ENCODE measurements at regions not wholly inside any gene's neighbourhood (a gene's known extent, or its start where the extent isn't known, plus 50 kb on each side); places are given as distances from the start of the nearest gene placed in this dataset.
"Not testable (repeated sequence)": the region's sequence is repeated elsewhere in the genome, so short reads cannot be mapped to it uniquely, and the experiment has no call there.

- Histone ChIP-seq H3K9me3 (no peaks in the 10 kb centered on the region), H3K36me3 (no peaks in the 10 kb centered on the region), H3K27ac (no peak overlapping the region), H3K4me1 (no peaks in the 10 kb centered on the region), H3K4me3 (no peak overlapping the region), H3K27me3 (no peaks in the 10 kb centered on the region)
- TF ChIP-seq, protein P1, sequence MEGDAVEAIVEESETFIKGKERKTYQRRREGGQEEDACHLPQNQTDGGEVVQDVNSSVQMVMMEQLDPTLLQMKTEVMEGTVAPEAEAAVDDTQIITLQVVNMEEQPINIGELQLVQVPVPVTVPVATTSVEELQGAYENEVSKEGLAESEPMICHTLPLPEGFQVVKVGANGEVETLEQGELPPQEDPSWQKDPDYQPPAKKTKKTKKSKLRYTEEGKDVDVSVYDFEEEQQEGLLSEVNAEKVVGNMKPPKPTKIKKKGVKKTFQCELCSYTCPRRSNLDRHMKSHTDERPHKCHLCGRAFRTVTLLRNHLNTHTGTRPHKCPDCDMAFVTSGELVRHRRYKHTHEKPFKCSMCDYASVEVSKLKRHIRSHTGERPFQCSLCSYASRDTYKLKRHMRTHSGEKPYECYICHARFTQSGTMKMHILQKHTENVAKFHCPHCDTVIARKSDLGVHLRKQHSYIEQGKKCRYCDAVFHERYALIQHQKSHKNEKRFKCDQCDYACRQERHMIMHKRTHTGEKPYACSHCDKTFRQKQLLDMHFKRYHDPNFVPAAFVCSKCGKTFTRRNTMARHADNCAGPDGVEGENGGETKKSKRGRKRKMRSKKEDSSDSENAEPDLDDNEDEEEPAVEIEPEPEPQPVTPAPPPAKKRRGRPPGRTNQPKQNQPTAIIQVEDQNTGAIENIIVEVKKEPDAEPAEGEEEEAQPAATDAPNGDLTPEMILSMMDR (IDR thresholded peaks at IDR 0.05) = no peak
- DNase-seq (ENCODE audit: low spot score in 2 of 2) = no peak
- intact Hi-C loops (cut with DNase I) = no loop called here
Observed at GRCh38 chr14:38004610-38004879, 203.2 kb upstream of the SSTR1 start.

GRCh38 chr14:38011156-38011555, 196.5 kb upstream of the SSTR1 start:
- peaks cover 5 to 12% of the 10 kb centered on the region in 2 donors for H3K9me3 ChIP-seq
- H3K27me3 ChIP-seq; H3K27ac ChIP-seq; DNase-seq (ENCODE audit: low spot score in 2 of 2); H3K4me1 ChIP-seq; intact Hi-C loops (cut with DNase I); H3K4me3 ChIP-seq; H3K36me3 ChIP-seq: not testable (repeated sequence)

DNA sequence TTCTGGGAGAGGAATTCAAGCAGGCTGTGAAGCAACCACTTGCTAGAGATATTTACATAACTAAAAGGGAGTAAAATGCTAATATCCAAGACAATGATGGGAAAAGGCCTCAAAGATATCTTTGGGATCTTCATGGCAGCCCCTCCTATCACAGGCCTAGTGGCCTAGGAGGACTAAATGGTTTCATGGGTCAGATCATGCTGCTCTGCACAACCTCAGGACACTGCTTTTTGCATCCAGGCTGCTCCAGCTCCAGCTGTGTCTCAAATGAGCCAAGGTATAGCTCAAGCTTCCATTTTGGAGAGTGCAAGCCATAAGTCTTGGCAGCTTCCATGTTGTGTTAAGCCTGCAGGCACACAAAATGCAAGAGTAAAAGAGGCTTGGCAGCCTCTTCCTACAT, 195.6 kb upstream of the SSTR1 start:
- Histone ChIP-seq H3K9me3 (peaks cover 5 to 12% of the 10 kb centered on the region in 2 donors), H3K36me3 (no peaks in the 10 kb centered on the region), H3K4me3 (no peak overlapping the region), H3K27ac (no peak overlapping the region), H3K4me1 (no peaks in the 10 kb centered on the region), H3K27me3 (no peaks in the 10 kb centered on the region)
- no peak for DNase-seq (ENCODE audit: low spot score in 2 of 2)
- intact Hi-C loops (cut with DNase I) = no loop called here
- TF ChIP-seq, protein P1 (IDR thresholded peaks at IDR 0.05) = no peak

GRCh38 chr14:38016497-38016896, 191.2 kb upstream of the SSTR1 start:
- H3K4me1 ChIP-seq = no peaks in the 10 kb centered on the region
- TF ChIP-seq, protein P1 (IDR thresholded peaks at IDR 0.05) = no peak
- no peaks in the 10 kb centered on the region for H3K27me3 ChIP-seq
- H3K36me3 ChIP-seq = no peaks in the 10 kb centered on the region
- intact Hi-C loops (cut with DNase I) = no loop called here
- no peak overlapping the region for H3K27ac ChIP-seq
- H3K9me3 ChIP-seq = peaks cover 5 to 12% of the 10 kb centered on the region in 2 donors
- H3K4me3 ChIP-seq = no peak overlapping the region
- DNase-seq (ENCODE audit: low spot score in 2 of 2) = no peak

DNA sequence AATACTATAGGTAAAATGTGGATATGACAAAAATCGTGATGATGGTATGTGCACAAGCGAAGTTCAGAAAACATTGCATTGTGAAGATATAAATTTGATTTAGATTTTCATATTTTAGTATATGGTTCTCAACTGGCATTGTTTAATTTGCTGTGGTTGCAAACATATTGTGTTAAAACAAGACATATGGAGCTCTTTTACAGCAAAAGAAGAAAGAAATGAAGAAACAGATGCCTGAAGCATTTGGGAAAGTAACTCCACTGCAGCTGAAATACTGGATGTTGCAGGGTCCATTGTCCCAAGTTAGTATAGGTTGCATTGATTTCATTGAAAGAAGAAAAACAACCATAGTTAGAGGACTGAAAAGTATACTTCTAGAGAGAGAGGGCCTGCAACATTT, 185.8 kb upstream of the SSTR1 start:
- intact Hi-C loops (cut with DNase I) = no loop called here
- no peak overlapping the region for H3K27ac ChIP-seq
- TF ChIP-seq, protein P1 (IDR thresholded peaks at IDR 0.05) = no peak
- no peaks in the 10 kb centered on the region for H3K4me1 ChIP-seq
- no peaks in the 10 kb centered on the region for H3K36me3 ChIP-seq
- DNase-seq (ENCODE audit: low spot score in 2 of 2) = no peak
- no peak overlapping the region for H3K4me3 ChIP-seq
- H3K9me3 ChIP-seq = peaks cover 0 to 9% of the 10 kb centered on the region in 2 donors
- H3K27me3 ChIP-seq = no peaks in the 10 kb centered on the region

DNA sequence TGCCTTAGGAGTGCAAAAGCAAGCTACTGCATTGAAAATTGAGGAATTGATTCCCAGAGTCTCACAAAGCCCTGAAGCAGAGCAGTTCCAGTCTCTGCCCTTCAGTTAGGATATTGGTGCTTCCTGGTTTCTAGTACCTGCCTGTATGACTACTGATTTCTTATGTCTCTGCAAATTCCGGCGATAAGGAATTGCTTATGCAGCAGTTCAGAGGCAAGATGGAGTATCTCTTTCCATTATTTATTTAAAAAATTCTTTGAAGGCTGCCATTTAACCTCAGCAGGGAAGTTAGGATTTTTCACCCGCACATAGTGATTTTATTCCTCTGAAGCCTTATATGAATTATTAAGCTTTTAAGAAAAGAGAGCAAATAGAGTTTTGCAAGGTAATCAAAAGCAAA, 184.9 kb upstream of the SSTR1 start:
- TF ChIP-seq, protein P1 (IDR thresholded peaks at IDR 0.05) = no peak
- Histone ChIP-seq H3K27ac (no peak overlapping the region), H3K4me3 (no peak overlapping the region), H3K9me3 (peaks cover 0 to 9% of the 10 kb centered on the region in 2 donors), H3K4me1 (no peaks in the 10 kb centered on the region), H3K27me3 (no peaks in the 10 kb centered on the region), H3K36me3 (no peaks in the 10 kb centered on the region)
- no peak for DNase-seq (ENCODE audit: low spot score in 2 of 2)
- intact Hi-C loops (cut with DNase I) = no loop called here
